Smooth muscle cell (in vitro differentiated cells): ENCODE measurements at regions not wholly inside any gene's neighbourhood (a gene's known extent, or its start where the extent isn't known, plus 50 kb on each side); places are given as distances from the start of the nearest gene placed in this dataset.
A peak's percentile ranks its signal among the peaks of the same experiment; 100 is the strongest.

Experiments
- DNase-seq: peaks from one replicate; lab custom pipeline; 2025; ENCODE audit not compliant: unreplicated experiment; lab: John Stamatoyannopoulos, UW
- H2AFZ ChIP-seq: fragments of 200-600 bp; sonication (generic); 2 replicates; pipeline ENCODE4 v1.6.0; 2016; ENCODE audit warnings: antibody characterized with exemption, low read depth, mild to moderate bottlenecking
- H3F3A ChIP-seq: fragments of 200-600 bp; sonication (generic); 2 replicates; pipeline ENCODE4 v1.6.0; 2017; ENCODE audit warnings: antibody characterized with exemption, low read depth
- H3K27ac ChIP-seq: fragments of 200-600 bp; sonication (generic); 2 replicates; pipeline ENCODE4 v1.5.1; 2016; ENCODE audit warnings: low read depth, mild to moderate bottlenecking
- H3K27me3 ChIP-seq: fragments of 200-600 bp; sonication (generic); 2 replicates; pipeline ENCODE4 v1.6.1; 2016; ENCODE audit warnings: low read depth, mild to moderate bottlenecking
- H3K36me3 ChIP-seq: fragments of 200-600 bp; sonication (generic); 2 replicates; pipeline ENCODE4 v1.5.1; 2016; ENCODE audit warnings: low read depth
- H3K4me1 ChIP-seq: fragments of 200-600 bp; sonication (generic); 2 replicates; pipeline ENCODE4 v1.5.1; 2016; ENCODE audit warnings: low read depth
- H3K4me2 ChIP-seq: fragments of 200-600 bp; sonication (generic); 2 replicates; pipeline ENCODE4 v1.6.0; 2016; ENCODE audit warnings: mild to moderate bottlenecking
- H3K4me3 ChIP-seq: fragments of 200-600 bp; sonication (generic); 2 replicates; pipeline ENCODE4 v1.5.1; 2016; ENCODE audit warnings: mild to moderate bottlenecking
- H3K79me2 ChIP-seq: fragments of 200-600 bp; sonication (generic); 2 replicates; pipeline ENCODE4 v1.6.0; 2016; ENCODE audit warnings: low read depth, mild to moderate bottlenecking
- H3K9ac ChIP-seq: fragments of 200-600 bp; sonication (generic); 2 replicates; pipeline ENCODE4 v1.6.0; 2016; ENCODE audit warnings: low read depth
- H3K9me3 ChIP-seq: fragments of 200-600 bp; sonication (generic); replicated peaks from 2 replicates; pipeline ENCODE4 v1.5.1; 2016; ENCODE audit warnings: low read depth
- H4K20me1 ChIP-seq: fragments of 200-600 bp; sonication (generic); 2 replicates; pipeline ENCODE4 v1.6.0; 2016; ENCODE audit warnings: low read depth
- CTCF ChIP-seq: fragments of 200-600 bp; sonication (generic); IDR thresholded peaks from 2 replicates; pipeline ENCODE4 v1.5.1; 2017; ENCODE audit warnings: borderline replicate concordance, mild to moderate bottlenecking, antibody characterized with exemption; ENCODE audit not compliant: insufficient read depth, poor library complexity, severe bottlenecking
- WGBS: methylation state at CpG from one replicate; pipeline ENCODE4 v1.1.7; 2016; ENCODE audit warnings: low lambda C conversion rate; 5-methylcytosine and 5-hydroxymethylcytosine counted together

GRCh38 chr6:153645326-153645725 lies 393.7 kb upstream of the OPRM1 start:
- no peaks in the 10 kb centered on the region for H3K79me2 ChIP-seq
- no peak for TF ChIP-seq CTCF
- no peak overlapping the region for H2AFZ ChIP-seq
- no peaks in the 10 kb centered on the region for H3F3A ChIP-seq
- no peak overlapping the region for H3K4me2 ChIP-seq
- H3K9me3 ChIP-seq, result no peaks in the 10 kb centered on the region
- H3K36me3 ChIP-seq, result no peaks in the 10 kb centered on the region
- H3K9ac ChIP-seq, result no peak overlapping the region
- H3K27me3 ChIP-seq, result no peaks in the 10 kb centered on the region
- no peak for DNase-seq
- no peaks in the 10 kb centered on the region for H3K4me1 ChIP-seq
- 93% methylated on average over 1 of the region's 1 CpG for WGBS
- H4K20me1 ChIP-seq, result no peaks in the 10 kb centered on the region
- H3K27ac ChIP-seq, result no peak overlapping the region
- H3K4me3 ChIP-seq, result no peak overlapping the region

GRCh38 chr6:153644000-153644399 lies 395.0 kb upstream of the OPRM1 start:
- H3K27ac ChIP-seq, result no peak overlapping the region
- H3K9ac ChIP-seq, result no peak overlapping the region
- no peak for TF ChIP-seq CTCF
- no peak for DNase-seq
- H3F3A ChIP-seq, result no peaks in the 10 kb centered on the region
- H3K9me3 ChIP-seq, result no peaks in the 10 kb centered on the region
- H3K4me2 ChIP-seq, result no peak overlapping the region
- no peaks in the 10 kb centered on the region for H3K27me3 ChIP-seq
- H3K79me2 ChIP-seq, result no peaks in the 10 kb centered on the region
- no peaks in the 10 kb centered on the region for H4K20me1 ChIP-seq
- H2AFZ ChIP-seq, result no peak overlapping the region
- no peaks in the 10 kb centered on the region for H3K4me1 ChIP-seq
- 100% methylated on average over 1 of the region's 1 CpG for WGBS
- no peaks in the 10 kb centered on the region for H3K36me3 ChIP-seq
- H3K4me3 ChIP-seq, result no peak overlapping the region

- H2AFZ ChIP-seq, result peak overlapping the region; percentile 50
- H3K79me2 ChIP-seq, result no peaks in the 10 kb centered on the region
- H3K4me2 ChIP-seq, result no peak overlapping the region
- H3K4me3 ChIP-seq, result no peak overlapping the region
- no peak overlapping the region for H3K27ac ChIP-seq
- TF ChIP-seq CTCF, result no peak
- H3K4me1 ChIP-seq, result no peaks in the 10 kb centered on the region
- no peaks in the 10 kb centered on the region for H3K9me3 ChIP-seq
- no peaks in the 10 kb centered on the region for H3K36me3 ChIP-seq
- no peak overlapping the region for H3K9ac ChIP-seq
- DNase-seq, result no peak
- no peaks in the 10 kb centered on the region for H4K20me1 ChIP-seq
- H3K27me3 ChIP-seq, result no peaks in the 10 kb centered on the region
- no peaks in the 10 kb centered on the region for H3F3A ChIP-seq
Observed at GRCh38 chr6:153634416-153634815, 404.6 kb upstream of the OPRM1 start.

- Histone ChIP-seq H3K27ac (peak overlapping the region; percentile 48), H3K9ac (no peak overlapping the region), H3K9me3 (no peaks in the 10 kb centered on the region), H3K4me2 (peak overlapping the region; percentile 49), H2AFZ (peak overlapping the region; percentile 77), H3K79me2 (no peaks in the 10 kb centered on the region), H3K36me3 (no peaks in the 10 kb centered on the region), H3K4me1 (peaks cover 9% of the 10 kb centered on the region), H3K4me3 (no peak overlapping the region), H3K27me3 (no peaks in the 10 kb centered on the region), H3F3A (no peaks in the 10 kb centered on the region), H4K20me1 (no peaks in the 10 kb centered on the region)
- DNase-seq, result no peak
- no peak for TF ChIP-seq CTCF
- 23% methylated on average over 3 of the region's 3 CpGs for WGBS
Observed at GRCh38 chr6:153625089-153625488, 414.0 kb upstream of the OPRM1 start.
